ENCODE measurements at regions not wholly inside any gene's neighbourhood (a gene's known extent, or its start where the extent isn't known, plus 50 kb on each side); places are given as distances from the start of the nearest gene placed in this dataset.

DNA sequence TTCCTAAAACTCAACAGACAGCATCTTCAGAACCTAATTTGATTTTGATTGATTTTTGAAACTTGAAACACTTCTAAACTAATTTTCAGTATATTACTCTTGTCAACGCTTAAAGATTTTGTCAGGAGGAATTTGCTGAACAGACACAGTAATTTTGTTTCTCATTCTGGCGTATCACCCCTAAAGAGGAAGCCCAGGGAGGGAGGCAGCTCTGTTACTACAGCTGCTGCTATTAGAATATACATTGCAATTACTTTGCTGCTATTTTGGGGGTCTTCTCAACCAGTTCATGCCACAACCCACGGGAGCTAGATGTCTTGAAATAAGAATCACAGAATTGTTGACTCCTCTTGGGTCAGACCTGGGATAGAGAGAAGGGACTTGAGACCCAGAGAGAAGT lies 122.6 kb downstream of the TLR4 start:
- TF ChIP-seq, protein P1, sequence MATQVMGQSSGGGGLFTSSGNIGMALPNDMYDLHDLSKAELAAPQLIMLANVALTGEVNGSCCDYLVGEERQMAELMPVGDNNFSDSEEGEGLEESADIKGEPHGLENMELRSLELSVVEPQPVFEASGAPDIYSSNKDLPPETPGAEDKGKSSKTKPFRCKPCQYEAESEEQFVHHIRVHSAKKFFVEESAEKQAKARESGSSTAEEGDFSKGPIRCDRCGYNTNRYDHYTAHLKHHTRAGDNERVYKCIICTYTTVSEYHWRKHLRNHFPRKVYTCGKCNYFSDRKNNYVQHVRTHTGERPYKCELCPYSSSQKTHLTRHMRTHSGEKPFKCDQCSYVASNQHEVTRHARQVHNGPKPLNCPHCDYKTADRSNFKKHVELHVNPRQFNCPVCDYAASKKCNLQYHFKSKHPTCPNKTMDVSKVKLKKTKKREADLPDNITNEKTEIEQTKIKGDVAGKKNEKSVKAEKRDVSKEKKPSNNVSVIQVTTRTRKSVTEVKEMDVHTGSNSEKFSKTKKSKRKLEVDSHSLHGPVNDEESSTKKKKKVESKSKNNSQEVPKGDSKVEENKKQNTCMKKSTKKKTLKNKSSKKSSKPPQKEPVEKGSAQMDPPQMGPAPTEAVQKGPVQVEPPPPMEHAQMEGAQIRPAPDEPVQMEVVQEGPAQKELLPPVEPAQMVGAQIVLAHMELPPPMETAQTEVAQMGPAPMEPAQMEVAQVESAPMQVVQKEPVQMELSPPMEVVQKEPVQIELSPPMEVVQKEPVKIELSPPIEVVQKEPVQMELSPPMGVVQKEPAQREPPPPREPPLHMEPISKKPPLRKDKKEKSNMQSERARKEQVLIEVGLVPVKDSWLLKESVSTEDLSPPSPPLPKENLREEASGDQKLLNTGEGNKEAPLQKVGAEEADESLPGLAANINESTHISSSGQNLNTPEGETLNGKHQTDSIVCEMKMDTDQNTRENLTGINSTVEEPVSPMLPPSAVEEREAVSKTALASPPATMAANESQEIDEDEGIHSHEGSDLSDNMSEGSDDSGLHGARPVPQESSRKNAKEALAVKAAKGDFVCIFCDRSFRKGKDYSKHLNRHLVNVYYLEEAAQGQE (IDR thresholded peaks at IDR 0.05; ENCODE audit: insufficient replicate concordance, low read depth) = no peak
- TF ChIP-seq CTCF (IDR thresholded peaks at IDR 0.05; ENCODE audit: insufficient read depth, low read length) = no peak
- TF ChIP-seq SPI1 (IDR thresholded peaks at IDR 0.05; ENCODE audit: borderline replicate concordance, low read depth) = peak; percentile 79
- Histone ChIP-seq H3K4me3 (replicated peaks; ENCODE audit: insufficient read depth, low read length) (no peak overlapping the region), H3K27me3 (ENCODE audit: insufficient read depth, poor library complexity, severe bottlenecking) (no peaks in the 10 kb centered on the region), H3K27ac (replicated peaks) (no peak overlapping the region)
- DNase-seq (ENCODE audit: low read depth in 1 of 2, low spot score in 1 of 2) = peak in 1 of 2 experiments; percentile 32

- Histone ChIP-seq H3K4me3 (replicated peaks; ENCODE audit: insufficient read depth, low read length) (no peak overlapping the region), H3K27me3 (ENCODE audit: insufficient read depth, poor library complexity, severe bottlenecking) (no peaks in the 10 kb centered on the region), H3K27ac (replicated peaks) (no peak overlapping the region)
- TF ChIP-seq POLR2AphosphoS5 (IDR thresholded peaks at IDR 0.05; ENCODE audit: low read depth) (no peak), GABPA (IDR thresholded peaks at IDR 0.05; ENCODE audit: low read depth) (no peak), SPI1 (IDR thresholded peaks at IDR 0.05; ENCODE audit: borderline replicate concordance, low read depth) (no peak), CTCF (IDR thresholded peaks at IDR 0.05; ENCODE audit: insufficient read depth, low read length) (no peak)
- TF ChIP-seq, protein P1 (IDR thresholded peaks at IDR 0.05; ENCODE audit: insufficient replicate concordance, low read depth) = no peak
- no peak for DNase-seq (ENCODE audit: low read depth in 1 of 2, low spot score in 1 of 2)
Observed at GRCh38 chr9:117827456-117827855, 123.3 kb downstream of the TLR4 start.

DNA sequence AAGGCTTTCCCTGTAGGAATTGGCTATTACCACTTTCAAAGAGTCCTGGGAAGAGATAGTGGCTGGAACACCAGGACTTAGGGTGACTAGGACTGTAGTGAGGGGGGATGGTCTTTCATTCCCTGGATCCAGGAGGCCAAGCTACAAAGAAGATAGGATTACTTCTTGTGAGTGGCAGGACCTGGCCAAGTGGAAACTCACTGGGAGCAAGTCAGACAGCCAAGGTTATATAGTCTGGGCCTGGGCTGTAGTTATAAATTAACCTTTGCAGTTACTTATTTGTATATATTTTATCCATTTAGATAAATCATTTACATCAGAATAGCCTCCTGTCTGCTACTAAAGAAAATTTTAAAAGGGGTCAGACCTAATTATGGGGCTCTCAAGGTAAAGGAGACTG lies 124.3 kb downstream of the TLR4 start:
- Histone ChIP-seq H3K4me3 (replicated peaks; ENCODE audit: insufficient read depth, low read length) (no peak overlapping the region), H3K27me3 (ENCODE audit: insufficient read depth, poor library complexity, severe bottlenecking) (no peaks in the 10 kb centered on the region), H3K27ac (replicated peaks) (no peak overlapping the region)
- TF ChIP-seq CTCF (IDR thresholded peaks at IDR 0.05; ENCODE audit: insufficient read depth, low read length) = no peak
- no peak for TF ChIP-seq POLR2AphosphoS5 (IDR thresholded peaks at IDR 0.05; ENCODE audit: low read depth)
- no peak for TF ChIP-seq GABPA (IDR thresholded peaks at IDR 0.05; ENCODE audit: low read depth)
- TF ChIP-seq, protein P1 (IDR thresholded peaks at IDR 0.05; ENCODE audit: insufficient replicate concordance, low read depth) = no peak
- no peak for TF ChIP-seq SPI1 (IDR thresholded peaks at IDR 0.05; ENCODE audit: borderline replicate concordance, low read depth)
- DNase-seq (ENCODE audit: low read depth in 1 of 2, low spot score in 1 of 2) = no peak

Measured in HL-60 (cell line).